H1 (cell line): ENCODE measurements at regions not wholly inside any gene's neighbourhood (a gene's known extent, or its start where the extent isn't known, plus 50 kb on each side); places are given as distances from the start of the nearest gene placed in this dataset.

Experiments used
- CTCF ChIA-PET: fragments of 300-600 bp; sonication (Branson Sonifier 250); formaldehyde crosslinking; loops from one replicate; lab custom pipeline; 2021; ENCODE audit not compliant: partially characterized antibody; lab: Charles Lee
- POLR2A ChIA-PET: fragments of 300-600 bp; sonication (Branson Sonifier 250); formaldehyde crosslinking; loops from one replicate; lab custom pipeline; 2021; ENCODE audit warnings: inconsistent platforms; ENCODE audit not compliant: partially characterized antibody; lab: Charles Lee
- DNase-seq, 2 experiments: peaks; one replicate each; pipeline versions ENCODE4 v3.0.0 to v3.0.0-alpha.2; 2010 to 2022; ENCODE audit warnings: low spot score in 2 of 2, low read depth in 1 of 2, mixed read lengths in 1 of 2
- FAIRE-seq: peaks from 2 replicates; lab custom pipeline; 2011; peaks lifted over from hg19 to GRCh38; lab: Jason Lieb, UNC
- H2AFZ ChIP-seq: 2 replicates; pipeline ENCODE4 v1.8.1; 2012; ENCODE audit warnings: low read length, inconsistent platforms
- H2AK5ac ChIP-seq: 2 replicates; pipeline ENCODE4 v1.6.1; 2013; ENCODE audit warnings: low read depth, low read length
- H2BK120ac ChIP-seq: replicated peaks from 2 replicates; pipeline ENCODE3; 2013; ENCODE audit warnings: low read depth, low read length, inconsistent platforms
- H2BK12ac ChIP-seq: 2 replicates; pipeline ENCODE4 v1.6.1; 2013; ENCODE audit warnings: low read depth, low read length
- H2BK15ac ChIP-seq: 2 replicates; pipeline ENCODE4 v1.6.1; 2013; ENCODE audit warnings: low read length
- H2BK20ac ChIP-seq: 2 replicates; pipeline ENCODE4 v1.6.1; 2013; ENCODE audit warnings: low read length
- H2BK5ac ChIP-seq: 2 replicates; pipeline ENCODE4 v1.6.1; 2013; ENCODE audit warnings: low read depth, low read length
- H3K14ac ChIP-seq: 2 replicates; pipeline ENCODE4 v1.6.1; 2013; ENCODE audit warnings: inconsistent platforms; ENCODE audit not compliant: insufficient read length
- H3K18ac ChIP-seq: 2 replicates; pipeline ENCODE4 v1.6.1; 2013; ENCODE audit warnings: low read length; ENCODE audit errors: extremely low read depth
- H3K23ac ChIP-seq: 2 replicates; pipeline ENCODE4 v1.6.1; 2013; ENCODE audit warnings: inconsistent platforms; ENCODE audit not compliant: insufficient read length
- H3K23me2 ChIP-seq: 2 replicates; pipeline ENCODE4 v1.6.1; 2013; ENCODE audit warnings: low read depth, low read length
- H3K27ac ChIP-seq: 2 replicates; pipeline ENCODE4 v1.6.1; 2011; ENCODE audit warnings: low read depth, low read length, inconsistent platforms
- H3K27me3 ChIP-seq, 4 experiments: replicated peaks in 1 of 4; 1 replicate in 1 of 4; 2 replicates in 3 of 4; pipeline versions ENCODE4 v1.6.1 to v1.8.1; 2011 to 2013; ENCODE audit warnings: low read length in 3 of 4, mild to moderate bottlenecking in 3 of 4, inconsistent platforms in 2 of 4, mixed read lengths in 2 of 4, moderate library complexity in 1 of 4; ENCODE audit not compliant: control insufficient read depth in 3 of 4, insufficient read depth in 3 of 4; ENCODE audit errors: extremely low read depth in 1 of 4
- H3K36me3 ChIP-seq, 4 experiments: 2 replicates each; pipeline versions ENCODE4 v1.6.1 to v1.8.1; 2011 to 2013; ENCODE audit warnings: mild to moderate bottlenecking in 4 of 4, low read length in 3 of 4, moderate library complexity in 2 of 4, control low read depth in 1 of 4, inconsistent platforms in 1 of 4; ENCODE audit not compliant: insufficient read depth in 4 of 4, control insufficient read depth in 2 of 4
- H3K4ac ChIP-seq: replicated peaks from 2 replicates; pipeline ENCODE3; 2013; ENCODE audit warnings: low read length, low read depth, mixed read lengths, inconsistent platforms; ENCODE audit not compliant: insufficient read length
- H3K4me1 ChIP-seq, 4 experiments: replicated peaks in 1 of 4; 1 replicate in 1 of 4; 2 replicates in 3 of 4; pipeline versions ENCODE4 v1.6.1 to v1.8.1; 2011 to 2013; ENCODE audit warnings: low read length in 3 of 4, inconsistent platforms in 2 of 4, mixed read lengths in 1 of 4; ENCODE audit not compliant: insufficient read depth in 4 of 4, control insufficient read depth in 3 of 4
- H3K4me2 ChIP-seq, 2 experiments: 2 replicates each; pipeline versions ENCODE4 v1.6.1 to v1.8.1; 2011 to 2013; ENCODE audit warnings: low read depth in 2 of 2, low read length in 2 of 2, control low read depth in 1 of 2, inconsistent platforms in 1 of 2, mild to moderate bottlenecking in 1 of 2; ENCODE audit not compliant: insufficient read depth in 1 of 2
- H3K4me3 ChIP-seq, 4 experiments: fragments of 200-600, 300-600 bp in 1 of 4; sonication (generic), shearing (Covaris generic), sonication (Bioruptor Twin) in 1 of 4; 2 replicates each; pipeline versions ENCODE4 v1.5.1 to v1.8.1; 2011 to 2016; ENCODE audit warnings: low read length in 4 of 4, low read depth in 3 of 4, control low read depth in 2 of 4, inconsistent platforms in 2 of 4, mild to moderate bottlenecking in 2 of 4, mixed read lengths in 1 of 4, moderate library complexity in 1 of 4; ENCODE audit not compliant: insufficient read depth in 2 of 4; ENCODE audit errors: extremely low read depth in 1 of 4
- H3K56ac ChIP-seq: replicated peaks from 2 replicates; pipeline ENCODE3; 2013; ENCODE audit warnings: low read depth, mild to moderate bottlenecking, mixed read lengths, low read length, inconsistent platforms; ENCODE audit not compliant: insufficient read length
- H3K79me1 ChIP-seq: 2 replicates; pipeline ENCODE4 v1.6.1; 2013; ENCODE audit warnings: low read depth, low read length, control low read depth
- H3K79me2 ChIP-seq, 2 experiments: 2 replicates each; pipeline versions ENCODE4 v1.6.1 to v1.8.1; 2012 to 2013; ENCODE audit warnings: low read length in 2 of 2, mild to moderate bottlenecking in 2 of 2, inconsistent platforms in 1 of 2; ENCODE audit not compliant: insufficient read depth in 2 of 2, control insufficient read depth in 1 of 2
- H3K9ac ChIP-seq, 4 experiments: replicated peaks in 1 of 4; 1 replicate in 1 of 4; 2 replicates in 3 of 4; pipeline versions ENCODE4 v1.6.1 to v1.8.1; 2011 to 2013; ENCODE audit warnings: low read depth in 3 of 4, low read length in 3 of 4, control low read depth in 2 of 4, mild to moderate bottlenecking in 2 of 4, moderate library complexity in 2 of 4, inconsistent platforms in 1 of 4; ENCODE audit errors: extremely low read depth in 1 of 4
- H3K9me3 ChIP-seq, 2 experiments: 2 replicates each; pipeline versions ENCODE4 v1.6.1 to v1.8.1; 2012 to 2013; ENCODE audit warnings: mild to moderate bottlenecking in 2 of 2, moderate library complexity in 2 of 2, control low read depth in 1 of 2, inconsistent platforms in 1 of 2, low read depth in 1 of 2, low read length in 1 of 2, mixed read lengths in 1 of 2; ENCODE audit not compliant: insufficient read depth in 2 of 2
- H4K20me1 ChIP-seq, 2 experiments: replicated peaks in 1 of 2; 2 replicates each; pipeline versions ENCODE3 to v1.8.1; 2011 to 2013; ENCODE audit warnings: inconsistent platforms in 2 of 2, low read length in 2 of 2, mild to moderate bottlenecking in 1 of 2; ENCODE audit not compliant: insufficient read depth in 2 of 2, control insufficient read depth in 1 of 2
- H4K5ac ChIP-seq: 2 replicates; pipeline ENCODE4 v1.6.1; 2013; ENCODE audit warnings: low read length, low read depth, mixed read lengths, inconsistent platforms; ENCODE audit not compliant: insufficient read length
- H4K8ac ChIP-seq: 2 replicates; pipeline ENCODE4 v1.8.0; 2013; ENCODE audit warnings: mild to moderate bottlenecking, moderate library complexity, low read length, inconsistent platforms; ENCODE audit not compliant: insufficient read depth; ENCODE audit errors: extremely low read depth
- H4K91ac ChIP-seq: replicated peaks from 2 replicates; pipeline ENCODE3; 2013; ENCODE audit warnings: low read length, mixed read lengths, inconsistent platforms; ENCODE audit not compliant: insufficient read length
- CHD7 ChIP-seq: fragments of 300-600 bp; sonication (generic); IDR thresholded peaks from 2 replicates; pipeline ENCODE4 v1.7.1; 2012; ENCODE audit warnings: low read length, moderate library complexity, mild to moderate bottlenecking, inconsistent platforms; ENCODE audit not compliant: insufficient replicate concordance
- SP1 ChIP-seq: IDR thresholded peaks from 2 replicates; pipeline ENCODE4 v1.6.1; 2011; ENCODE audit warnings: low read depth, low read length
- TEAD4 ChIP-seq: IDR thresholded peaks from 2 replicates; pipeline ENCODE4 v1.6.1; 2012; ENCODE audit warnings: low read depth, low read length, inconsistent platforms, mixed read lengths

GRCh38 chr6:140736231-140736630 is 1361.8 kb upstream of the CITED2 start:
- Histone ChIP-seq H4K91ac (no peak overlapping the region), H4K5ac (no peak overlapping the region), H4K8ac (no peak overlapping the region), H3K4me3 (no peak overlapping the region), H3K14ac (no peak overlapping the region), H3K9ac (no peak overlapping the region), H3K23me2 (no peaks in the 10 kb centered on the region), H4K20me1 (no peaks in the 10 kb centered on the region), H3K4me2 (no peak overlapping the region), H2BK5ac (no peak overlapping the region), H2BK12ac (no peak overlapping the region), H2AFZ (no peak overlapping the region), H3K36me3 (no peaks in the 10 kb centered on the region), H3K4ac (no peak overlapping the region), H3K27me3 (no peaks in the 10 kb centered on the region), H3K79me1 (no peaks in the 10 kb centered on the region), H2BK15ac (no peak overlapping the region), H3K79me2 (no peaks in the 10 kb centered on the region), H3K27ac (no peak overlapping the region), H3K9me3 (no peaks in the 10 kb centered on the region), H2BK20ac (no peak overlapping the region), H2BK120ac (no peak overlapping the region), H3K18ac (no peak overlapping the region), H3K4me1 (no peaks in the 10 kb centered on the region), H3K56ac (no peak overlapping the region), H2AK5ac (no peak overlapping the region), H3K23ac (no peak overlapping the region)
- CTCF ChIA-PET, result no interaction called here
- FAIRE-seq, result no peak
- POLR2A ChIA-PET, result no interaction called here
- DNase-seq, result no peak
- TF ChIP-seq CHD7 (no peak), TEAD4 (no peak), SP1 (no peak)
